DND-41 (cell line): ENCODE measurements at regions not wholly inside any gene's neighbourhood (a gene's known extent, or its start where the extent isn't known, plus 50 kb on each side); places are given as distances from the start of the nearest gene placed in this dataset.

Source experiments
- ATAC-seq: fragments of 200-7000 bp; cut with Tn5 transposase; 3 replicates; pipeline ENCODE4 v1.9.1; 2021; ENCODE audit warnings: low read depth; ENCODE audit not compliant: insufficient read depth
- DNase-seq: peaks from one replicate; pipeline ENCODE4 v3.0.0-alpha.2; 2020
- H2AFZ ChIP-seq: 2 replicates; pipeline ENCODE4 v1.6.0; 2012; ENCODE audit warnings: low read depth, low read length
- H3K27ac ChIP-seq: 2 replicates; pipeline ENCODE4 v1.5.1; 2012; ENCODE audit warnings: low read length, inconsistent platforms
- H3K27me3 ChIP-seq: fragments of 200-600 bp; sonication (generic); 2 replicates; pipeline ENCODE4 v1.6.0; 2012; ENCODE audit warnings: low read length, mild to moderate bottlenecking, inconsistent platforms; ENCODE audit not compliant: insufficient read depth, poor library complexity
- H3K36me3 ChIP-seq: 2 replicates; pipeline ENCODE4 v1.5.1; 2012; ENCODE audit warnings: low read length, inconsistent platforms; ENCODE audit not compliant: insufficient read depth
- H3K4me1 ChIP-seq: 2 replicates; pipeline ENCODE4 v1.5.1; 2012; ENCODE audit warnings: mild to moderate bottlenecking, low read length; ENCODE audit not compliant: insufficient read depth
- H3K4me2 ChIP-seq: 2 replicates; pipeline ENCODE4 v1.6.0; 2012; ENCODE audit warnings: mild to moderate bottlenecking, moderate library complexity, low read length, inconsistent platforms; ENCODE audit not compliant: insufficient read depth
- H3K4me3 ChIP-seq, 2 experiments: fragments of 200-600 bp in 1 of 2; shearing (Covaris generic) in 1 of 2; 2 replicates each; pipeline ENCODE4 v1.5.1; 2012 to 2016; ENCODE audit warnings: inconsistent platforms in 2 of 2, low read length in 2 of 2, mild to moderate bottlenecking in 2 of 2, low read depth in 1 of 2, moderate library complexity in 1 of 2
- H3K79me2 ChIP-seq: 2 replicates; pipeline ENCODE4 v1.6.0; 2012; ENCODE audit warnings: low read length, inconsistent platforms; ENCODE audit not compliant: insufficient read depth
- H3K9ac ChIP-seq: 2 replicates; pipeline ENCODE4 v1.6.0; 2012; ENCODE audit warnings: low read depth, mild to moderate bottlenecking, inconsistent platforms, low read length, moderate library complexity
- H3K9me3 ChIP-seq: 2 replicates; pipeline ENCODE4 v1.5.1; 2012; ENCODE audit warnings: low read length, moderate library complexity, mild to moderate bottlenecking, inconsistent platforms; ENCODE audit not compliant: insufficient read depth, severe bottlenecking
- H4K20me1 ChIP-seq: 2 replicates; pipeline ENCODE4 v1.6.0; 2012; ENCODE audit warnings: low read length; ENCODE audit not compliant: insufficient read depth
- CTCF ChIP-seq: IDR thresholded peaks from 2 replicates; pipeline ENCODE4 v1.5.1; 2012; ENCODE audit warnings: borderline replicate concordance, low read length, moderate library complexity, mild to moderate bottlenecking; ENCODE audit not compliant: poor library complexity, severe bottlenecking; ENCODE audit errors: extremely low read depth
- EZH2 ChIP-seq: IDR thresholded peaks from 3 replicates; pipeline ENCODE4 v1.6.1; 2012; ENCODE audit warnings: borderline replicate concordance, low read depth, mild to moderate bottlenecking, moderate library complexity, low read length, inconsistent platforms; ENCODE audit not compliant: severe bottlenecking

GRCh38 chr4:189293459-189293858 is 647.2 kb upstream of the FRG1 start:
- no peak for DNase-seq
- no peak overlapping the region for H3K9ac ChIP-seq

GRCh38 chr4:189294574-189294973 is 646.1 kb upstream of the FRG1 start:
- no peaks in the 10 kb centered on the region for H3K9me3 ChIP-seq
- no peaks in the 10 kb centered on the region for H3K36me3 ChIP-seq
- DNase-seq (no peak), ATAC-seq (no peak)
- H3K4me2 ChIP-seq = no peak overlapping the region
- H2AFZ ChIP-seq = no peak overlapping the region
- H4K20me1 ChIP-seq = no peaks in the 10 kb centered on the region
- no peaks in the 10 kb centered on the region for H3K79me2 ChIP-seq
- H3K9ac ChIP-seq = no peak overlapping the region
- no peak overlapping the region for H3K27ac ChIP-seq
- H3K4me1 ChIP-seq = no peaks in the 10 kb centered on the region
- no peak overlapping the region for H3K4me3 ChIP-seq
- no peaks in the 10 kb centered on the region for H3K27me3 ChIP-seq
- TF ChIP-seq CTCF (no peak), EZH2 (no peak)

More at GRCh38 chr4:189293459-189293858, 647.2 kb upstream of the FRG1 start:
- no peak for ATAC-seq
- Histone ChIP-seq H3K36me3 (no peaks in the 10 kb centered on the region), H3K4me2 (no peak overlapping the region), H2AFZ (no peak overlapping the region), H3K9me3 (no peaks in the 10 kb centered on the region), H4K20me1 (no peaks in the 10 kb centered on the region), H3K27ac (no peak overlapping the region), H3K4me1 (no peaks in the 10 kb centered on the region), H3K4me3 (no peak overlapping the region), H3K27me3 (no peaks in the 10 kb centered on the region), H3K79me2 (no peaks in the 10 kb centered on the region)
- TF ChIP-seq CTCF = no peak
- no peak for TF ChIP-seq EZH2

GRCh38 chr4:189299706-189300105 is 641.0 kb upstream of the FRG1 start:
- Histone ChIP-seq H3K9ac (no peak overlapping the region), H3K27ac (no peak overlapping the region), H3K27me3 (no peaks in the 10 kb centered on the region), H3K36me3 (no peaks in the 10 kb centered on the region), H3K4me3 (no peak overlapping the region), H3K4me1 (no peaks in the 10 kb centered on the region), H3K79me2 (no peaks in the 10 kb centered on the region), H3K9me3 (no peaks in the 10 kb centered on the region), H4K20me1 (no peaks in the 10 kb centered on the region), H3K4me2 (no peak overlapping the region), H2AFZ (no peak overlapping the region)
- TF ChIP-seq CTCF (no peak), EZH2 (no peak)
- DNase-seq = no peak
- peak; percentile 52; the same call in 1 of the 3 replicates for ATAC-seq

GRCh38 chr4:189301692-189302091 is 639.0 kb upstream of the FRG1 start:
- H3K4me2 ChIP-seq = no peak overlapping the region
- no peaks in the 10 kb centered on the region for H3K36me3 ChIP-seq
- H3K27ac ChIP-seq = no peak overlapping the region
- ATAC-seq (0 out of 3 replicates have a peak, but pooled peaks have one; percentile 24), DNase-seq (no peak)
- no peaks in the 10 kb centered on the region for H4K20me1 ChIP-seq
- no peak overlapping the region for H3K9ac ChIP-seq
- H2AFZ ChIP-seq = no peak overlapping the region
- no peak for TF ChIP-seq EZH2
- no peak for TF ChIP-seq CTCF
- H3K79me2 ChIP-seq = no peaks in the 10 kb centered on the region
- no peaks in the 10 kb centered on the region for H3K4me1 ChIP-seq
- H3K27me3 ChIP-seq = no peaks in the 10 kb centered on the region
- no peak overlapping the region for H3K4me3 ChIP-seq
- no peaks in the 10 kb centered on the region for H3K9me3 ChIP-seq
